HUDEP-2 (cell line): ENCODE measurements at regions not wholly inside any gene's neighbourhood (a gene's known extent, or its start where the extent isn't known, plus 50 kb on each side); places are given as distances from the start of the nearest gene placed in this dataset.
A peak's percentile ranks its signal among the peaks of the same experiment; 100 is the strongest.

Experiments used
- DNase-seq, 76 experiments: peaks; one replicate each; lab custom pipeline; 2025; ENCODE audit not compliant: unreplicated experiment in 76 of 76; lab: John Stamatoyannopoulos, UW

- no peak for DNase-seq
These were observed 113.4 kb upstream of the IRS2 start for GRCh38 chr13:109899748-109900147.

GRCh38 chr13:109899316-109899715, 112.9 kb upstream of the IRS2 start:
- DNase-seq, result no peak

DNA sequence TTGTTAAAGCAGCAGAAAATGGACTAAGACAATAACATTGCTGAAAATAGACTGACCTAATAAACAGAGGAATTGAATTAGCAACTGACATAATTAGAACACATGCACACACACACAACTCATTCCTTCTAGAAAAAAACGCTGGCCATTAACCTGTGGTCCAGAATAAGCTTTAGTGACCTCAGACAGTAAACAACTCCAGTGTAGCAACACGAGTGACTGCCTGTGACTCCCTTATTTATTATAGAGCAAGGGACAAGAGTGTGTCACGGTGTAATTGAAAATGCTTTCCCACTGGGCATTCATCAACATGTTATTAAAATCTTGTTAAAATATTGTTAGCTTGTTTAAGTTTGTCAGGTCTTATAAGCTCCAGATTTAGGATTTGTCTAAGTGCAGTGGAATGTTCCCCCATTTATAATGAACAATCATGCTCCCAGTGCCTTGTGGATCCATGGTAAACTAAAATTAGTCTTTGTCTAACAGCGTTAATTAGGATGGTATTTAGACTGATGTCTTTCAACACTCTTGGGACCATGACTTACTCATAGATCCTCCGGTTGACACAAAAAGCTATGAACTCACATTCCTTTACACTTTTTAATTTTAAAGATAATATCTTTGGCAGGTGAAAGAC, 111.7 kb upstream of the IRS2 start:
- DNase-seq, result no peak

GRCh38 chr13:109892101-109892500, 105.7 kb upstream of the IRS2 start:
- DNase-seq, result no peak

DNA sequence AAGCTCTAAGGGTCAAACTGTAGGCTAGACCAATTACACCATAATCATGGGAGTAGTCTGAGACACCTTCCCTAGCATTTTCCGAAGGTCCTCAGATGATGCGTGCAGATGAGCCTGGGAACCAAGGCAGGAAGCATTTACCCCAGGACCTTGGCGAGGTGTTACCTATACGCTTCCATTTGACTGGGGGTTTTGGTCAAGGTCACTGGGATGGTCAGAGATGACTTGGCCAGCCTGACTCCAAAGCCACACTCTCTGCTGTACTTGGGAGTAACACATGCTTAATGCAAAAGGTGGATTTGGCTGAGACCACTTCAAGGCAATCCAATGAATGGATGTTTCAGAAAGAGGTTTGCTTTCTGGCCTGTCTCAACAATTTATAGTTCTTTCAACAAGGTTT, 98.9 kb upstream of the IRS2 start:
- no peak for DNase-seq

- no peak for DNase-seq
These were observed 98.1 kb upstream of the IRS2 start for GRCh38 chr13:109884462-109884861.

DNA sequence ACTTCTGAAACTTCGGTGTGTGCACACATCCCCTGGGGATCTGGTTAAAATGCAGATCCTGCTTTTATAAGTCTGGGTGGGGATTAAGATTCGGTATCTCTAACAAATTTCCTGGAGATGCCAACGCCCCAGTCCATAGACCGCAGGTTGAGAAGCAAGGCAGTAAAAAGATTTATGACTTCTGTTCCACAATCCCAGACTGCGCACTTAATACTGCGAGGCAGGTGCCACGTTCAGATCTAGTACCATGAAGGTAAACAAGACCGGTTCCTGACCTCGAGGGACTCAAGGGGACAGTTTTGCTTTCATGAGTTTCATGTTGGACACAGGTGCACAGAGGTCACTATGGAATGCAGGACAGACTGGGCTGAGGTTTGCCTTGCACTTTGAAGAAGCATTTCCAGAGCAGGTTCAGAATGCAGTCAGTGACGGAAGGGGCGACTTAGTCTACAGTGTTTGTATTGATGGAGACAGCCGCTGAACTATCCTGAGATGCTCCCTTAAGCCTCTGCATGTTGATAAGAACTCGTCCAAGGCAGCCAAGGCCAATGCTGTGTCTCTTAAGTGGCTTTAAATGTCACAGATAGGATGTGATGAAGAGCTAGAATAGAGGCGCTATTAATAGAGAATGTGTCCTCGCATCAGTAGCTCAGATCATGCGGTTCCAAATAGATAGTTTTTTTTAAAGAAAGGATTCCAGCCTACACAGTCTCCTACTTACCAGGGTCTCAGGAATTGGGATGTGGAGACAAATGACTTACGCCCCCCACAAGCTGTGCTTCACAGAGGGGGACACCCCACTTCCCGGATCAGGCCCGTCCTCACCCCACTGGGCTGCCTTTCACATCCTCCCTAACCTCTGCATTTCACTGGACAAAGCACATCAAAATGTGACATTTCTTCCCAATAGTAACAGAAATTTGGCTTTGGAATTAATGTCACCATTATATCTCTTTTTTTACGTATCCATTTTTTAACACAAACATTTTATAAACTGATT, 97.1 kb upstream of the IRS2 start:
- no peak for DNase-seq

- no peak for DNase-seq
These were observed 95.7 kb upstream of the IRS2 start for GRCh38 chr13:109881961-109882558.

DNA sequence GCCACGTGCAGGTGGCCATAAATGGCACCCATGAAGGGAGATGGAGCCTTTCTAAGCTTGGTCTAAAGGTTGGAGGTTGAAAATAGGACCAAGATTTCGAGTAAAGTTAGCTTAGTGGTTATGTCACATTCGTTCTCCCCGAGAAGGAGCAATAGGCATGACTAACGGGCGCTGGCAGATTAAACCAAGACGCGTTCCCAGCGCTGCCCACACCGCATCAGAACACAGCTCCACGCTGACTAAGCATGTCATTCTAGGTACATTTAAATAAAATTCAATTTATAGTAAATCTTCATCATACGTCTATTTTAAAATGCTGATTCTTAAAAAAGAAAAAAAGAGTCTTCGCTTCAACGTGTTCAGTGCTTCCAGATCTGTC, 95.0 kb upstream of the IRS2 start:
- DNase-seq, result no peak

DNA sequence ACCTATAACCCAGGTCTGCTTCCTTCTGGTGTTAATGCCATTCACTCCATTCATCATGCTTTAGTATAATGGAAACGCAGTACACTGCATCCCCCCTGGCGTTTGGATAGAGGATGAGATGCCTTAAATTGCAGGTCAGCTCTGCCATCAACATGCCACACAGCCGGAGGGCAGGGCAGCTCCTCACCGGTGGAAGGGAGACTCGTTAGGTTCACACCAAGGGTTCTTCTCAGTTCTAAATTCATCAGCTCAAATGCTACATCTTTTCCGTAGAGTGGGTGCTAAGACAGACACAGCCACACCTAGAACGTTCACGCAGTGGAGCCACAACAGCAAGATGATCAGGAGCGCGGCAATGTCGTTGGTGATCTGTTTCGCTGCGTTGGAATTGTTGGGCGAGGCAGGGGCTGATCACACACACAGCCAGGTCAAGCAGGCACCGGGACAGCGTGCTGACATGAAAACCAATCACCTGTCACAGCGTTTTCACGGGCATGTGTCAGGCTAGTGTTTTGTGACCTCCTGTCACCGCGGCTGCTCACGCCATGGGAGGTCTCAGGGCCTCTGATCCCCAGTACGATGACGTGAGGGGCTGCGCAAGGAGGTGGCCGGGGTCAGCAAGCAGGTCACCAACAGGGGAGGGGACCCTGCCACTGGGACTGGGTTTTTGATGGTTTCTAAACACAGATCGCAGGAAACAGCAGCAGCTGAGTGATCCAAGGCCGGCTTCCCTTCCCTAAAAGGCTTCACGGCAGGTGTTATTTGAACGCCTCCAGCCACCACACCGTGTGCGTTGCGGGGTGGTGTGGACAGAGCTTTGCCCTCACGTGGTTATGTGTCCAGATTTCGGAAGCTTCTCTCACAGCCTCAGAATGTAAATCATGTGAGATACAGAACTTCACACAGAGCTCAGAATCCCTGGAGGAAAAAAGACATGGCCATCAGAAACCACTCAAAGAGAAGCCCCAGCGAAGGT, 94.3 kb upstream of the IRS2 start:
- peak in 1 of 76 experiments; percentile 1 for DNase-seq

DNA sequence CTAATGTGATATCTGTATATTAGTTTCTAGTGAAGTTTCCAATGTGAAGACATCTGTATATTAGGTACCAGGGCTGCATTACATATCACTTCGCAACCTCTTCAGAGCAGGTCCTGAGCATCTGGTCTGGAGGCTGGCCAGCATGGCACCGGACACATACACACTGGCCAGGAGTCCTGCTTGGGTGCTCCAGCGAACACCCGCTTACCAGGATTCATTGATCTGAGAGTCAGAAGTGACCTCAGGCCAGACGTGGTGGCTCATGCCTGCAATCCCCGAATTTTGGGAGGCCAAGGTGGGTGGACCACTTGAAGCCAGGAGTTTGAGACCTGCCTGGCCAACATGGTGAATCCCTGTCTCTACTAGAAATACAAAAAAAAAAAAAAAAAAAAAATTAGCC, 93.0 kb upstream of the IRS2 start:
- no peak for DNase-seq

DNA sequence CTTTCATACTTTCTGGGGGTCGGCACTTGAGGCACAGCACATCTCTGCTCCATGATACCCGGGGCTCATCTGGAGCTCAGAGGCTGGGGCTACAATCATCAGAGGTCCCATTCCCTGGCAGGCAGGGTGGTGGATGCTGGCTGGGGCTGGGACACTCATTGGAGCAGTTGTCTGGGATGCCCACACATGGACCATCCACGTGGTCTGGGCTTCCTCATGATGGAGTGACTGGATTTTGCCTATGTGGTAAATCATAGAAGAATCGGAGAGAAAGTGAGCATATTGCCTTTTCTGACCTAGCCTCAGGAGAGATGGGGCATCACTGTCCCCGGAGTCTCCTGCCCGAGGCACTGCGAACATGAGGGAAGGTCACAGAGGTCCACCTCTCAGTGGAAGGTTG, 91.4 kb upstream of the IRS2 start:
- no peak for DNase-seq

GRCh38 chr13:109875746-109876145, 89.4 kb upstream of the IRS2 start:
- no peak for DNase-seq

- no peak for DNase-seq
These were observed 88.4 kb upstream of the IRS2 start for GRCh38 chr13:109874484-109875454.

DNA sequence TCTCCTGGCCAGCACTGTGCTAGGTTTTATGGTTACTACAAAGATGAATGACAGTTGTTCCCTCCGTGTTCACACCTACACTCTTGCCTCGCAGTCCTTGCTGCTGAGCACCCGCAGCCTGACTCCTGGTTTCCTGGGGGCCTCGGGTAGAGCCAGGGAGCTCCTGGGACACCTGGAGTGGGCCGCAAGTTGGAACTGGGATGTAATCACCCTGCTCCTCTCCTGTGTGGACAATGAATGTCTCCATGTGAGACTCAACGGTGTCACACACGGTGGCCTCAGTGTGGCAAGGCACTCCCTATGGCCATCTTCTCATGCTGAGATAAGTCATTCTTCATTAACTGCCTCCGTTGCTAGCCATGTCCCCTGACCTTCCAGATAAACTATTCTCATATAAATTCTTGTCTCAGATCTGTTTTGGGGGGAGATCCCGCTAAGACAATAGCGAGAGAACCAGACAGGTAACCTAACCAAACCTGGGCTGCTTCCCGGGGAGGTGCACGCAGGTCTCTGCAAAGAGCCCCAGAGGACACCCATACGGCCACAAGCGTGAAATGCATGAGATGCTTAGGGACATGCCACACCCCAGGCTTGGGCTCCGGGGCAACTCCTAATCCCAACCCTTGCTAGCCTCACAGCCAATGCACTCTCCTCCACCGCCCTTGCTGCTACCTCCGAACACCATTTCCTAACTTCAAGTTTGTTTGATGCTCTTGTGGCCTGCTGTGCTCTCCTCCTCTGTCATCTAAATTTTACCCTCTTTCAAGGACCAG, 87.2 kb upstream of the IRS2 start:
- no peak for DNase-seq

GRCh38 chr13:109872864-109873263, 86.5 kb upstream of the IRS2 start:
- no peak for DNase-seq

DNA sequence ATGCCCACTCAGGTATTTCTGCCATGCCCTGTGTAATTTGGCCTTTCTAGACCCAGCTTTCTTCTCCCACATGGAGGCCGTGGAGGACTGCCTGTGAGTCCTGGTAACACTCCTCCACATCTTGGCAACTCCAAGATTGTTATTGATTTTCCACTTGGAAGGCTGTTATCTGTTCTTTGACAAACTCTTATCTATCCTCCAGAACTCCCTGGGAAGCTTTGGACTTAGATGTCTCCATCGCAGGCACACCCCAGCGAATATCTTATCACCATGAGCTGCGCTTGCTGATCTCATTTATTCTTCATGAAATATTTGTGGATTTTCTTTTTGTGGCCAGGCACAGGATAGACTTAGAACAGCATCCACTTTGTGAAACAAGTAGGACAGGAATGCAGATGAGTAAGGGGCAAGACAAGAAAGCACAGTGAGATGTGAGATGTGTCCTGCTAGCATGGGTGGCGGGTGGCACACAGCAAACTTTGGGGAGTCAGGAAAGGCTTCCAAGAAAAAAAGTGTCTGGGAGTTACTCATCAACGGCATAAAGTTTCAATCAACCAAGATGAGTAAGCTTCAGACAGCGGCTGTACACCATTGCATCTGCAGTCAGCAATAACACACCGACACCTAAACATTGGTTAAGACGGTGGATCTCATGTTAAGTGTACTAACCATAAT, 84.5 kb upstream of the IRS2 start:
- DNase-seq, result no peak

DNA sequence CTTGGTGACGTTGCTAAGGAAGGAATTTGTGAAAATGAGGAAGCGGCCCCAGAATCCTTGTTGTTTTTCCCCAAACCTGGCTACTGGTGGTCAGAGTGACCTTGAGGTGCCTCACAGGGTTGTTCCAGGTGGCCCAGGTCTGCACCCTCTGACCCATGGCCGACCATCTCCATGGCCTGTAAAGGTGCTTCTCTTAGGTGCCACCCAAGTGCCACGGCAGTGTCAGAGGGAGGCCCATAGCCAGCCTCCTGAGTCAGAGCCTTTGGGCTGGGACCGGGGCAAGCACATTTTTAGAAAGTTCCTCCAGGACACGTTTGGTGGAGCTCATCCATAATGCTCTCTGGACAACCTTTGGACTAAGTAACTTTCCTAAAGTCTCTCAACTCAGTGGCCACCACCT, 83.9 kb upstream of the IRS2 start:
- DNase-seq, result no peak
